Lung microvascular endothelial cell (primary cell): ENCODE measurements at regions not wholly inside any gene's neighbourhood (a gene's known extent, or its start where the extent isn't known, plus 50 kb on each side); places are given as distances from the start of the nearest gene placed in this dataset.

Experiments used
- DNase-seq, 2 donors: peaks; one replicate each; pipeline versions ENCODE4 v3.0.0 to v3.0.0-alpha.2; 2010; ENCODE audit warnings: low read depth in 2 of 2

- DNase-seq = no peak
Measured at GRCh38 chr10:61356354-61356753, 96.8 kb downstream of the TMEM26 start.

GRCh38 chr10:61355211-61355610 lies 98.0 kb downstream of the TMEM26 start:
- DNase-seq = no peak

DNA sequence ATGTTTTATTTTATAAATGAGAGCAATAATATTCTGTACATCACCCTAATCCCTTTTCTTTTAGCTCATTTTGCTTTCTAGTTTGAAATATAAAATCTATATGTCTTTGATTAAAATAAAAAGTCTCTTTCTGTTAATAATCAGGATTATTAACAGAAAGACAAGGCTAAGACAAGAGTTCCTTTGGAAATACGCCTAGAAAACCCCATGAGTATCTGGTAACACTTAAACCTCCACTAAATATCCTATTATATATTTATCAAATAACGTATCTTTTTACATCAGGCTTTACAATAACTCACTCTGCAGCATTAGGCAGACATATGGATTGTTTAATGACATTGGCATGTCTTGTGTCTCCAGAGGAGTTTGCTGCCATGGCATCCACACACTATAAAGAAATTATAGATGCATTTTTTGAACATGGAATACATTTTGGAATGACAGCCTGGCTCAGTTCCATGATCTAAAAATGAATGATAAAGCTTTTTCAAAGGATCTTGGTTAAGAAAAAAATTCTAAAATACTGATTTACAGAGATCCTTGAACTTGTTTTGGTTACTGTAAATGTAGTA lies 98.7 kb downstream of the TMEM26 start:
- no peak for DNase-seq

DNA sequence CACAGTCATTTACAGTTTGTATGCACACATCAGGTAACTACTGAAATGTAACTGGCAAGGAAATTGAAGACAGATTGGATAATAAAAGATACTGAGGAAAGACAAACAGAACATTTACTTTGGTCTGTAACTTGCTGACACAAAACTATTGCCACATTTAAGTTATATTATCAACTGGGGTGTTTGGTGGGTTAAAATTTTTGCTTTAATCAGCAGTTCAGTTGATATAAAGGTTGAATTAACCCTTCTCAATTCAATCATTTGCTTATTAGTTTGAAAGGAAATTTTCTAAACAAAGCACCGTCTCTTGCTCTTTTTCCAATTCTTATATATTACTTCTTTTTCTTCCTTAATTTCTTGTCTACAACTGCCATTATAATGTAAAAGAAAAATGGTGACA lies 102.4 kb downstream of the TMEM26 start:
- DNase-seq = no peak

DNA sequence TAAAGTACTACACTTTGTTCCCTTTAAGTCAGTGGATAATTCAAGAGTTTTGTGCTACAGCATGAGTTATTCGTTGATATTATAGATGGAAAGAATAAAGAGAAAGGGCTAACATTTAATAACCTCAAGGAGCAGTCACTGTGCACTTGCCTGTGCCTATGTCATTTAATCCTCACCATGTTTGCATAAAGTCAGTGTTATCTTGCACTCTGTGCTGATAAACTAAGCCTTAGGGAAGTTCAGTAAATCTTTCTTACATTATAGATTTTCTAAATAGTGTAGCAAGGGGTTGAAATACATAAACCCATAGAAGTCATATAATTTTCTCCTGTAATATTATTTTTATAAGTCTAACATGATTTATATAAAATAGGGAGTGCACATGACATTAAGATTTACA lies 103.1 kb downstream of the TMEM26 start:
- DNase-seq = no peak

DNA sequence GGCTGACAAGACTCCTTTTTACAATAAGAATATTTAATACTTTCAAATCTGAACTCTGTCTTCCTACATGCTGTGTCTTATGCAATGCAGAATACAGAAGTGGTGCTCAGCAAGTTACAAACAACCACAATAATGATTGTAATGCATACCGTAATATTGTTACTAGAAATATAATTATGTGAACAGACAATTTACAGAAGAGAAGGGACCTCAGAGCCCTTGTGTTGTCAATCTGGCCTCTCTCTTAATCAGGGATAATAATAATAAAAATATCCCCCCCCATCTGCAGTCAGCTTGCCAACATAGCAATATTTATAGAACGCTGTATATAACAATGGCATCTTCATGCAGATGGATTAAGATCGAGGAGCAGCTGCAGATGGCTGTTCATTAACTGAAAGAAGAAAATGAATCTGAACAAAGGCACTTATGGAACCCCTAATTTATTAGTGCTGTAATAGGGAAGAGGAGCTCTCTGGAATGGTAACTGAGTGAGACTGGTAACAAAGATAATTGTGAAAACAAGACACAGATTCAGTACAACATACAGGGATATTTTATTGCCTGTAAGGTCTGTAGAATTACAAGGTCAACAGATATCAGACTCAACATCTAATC lies 106.3 kb downstream of the TMEM26 start:
- no peak for DNase-seq

DNA sequence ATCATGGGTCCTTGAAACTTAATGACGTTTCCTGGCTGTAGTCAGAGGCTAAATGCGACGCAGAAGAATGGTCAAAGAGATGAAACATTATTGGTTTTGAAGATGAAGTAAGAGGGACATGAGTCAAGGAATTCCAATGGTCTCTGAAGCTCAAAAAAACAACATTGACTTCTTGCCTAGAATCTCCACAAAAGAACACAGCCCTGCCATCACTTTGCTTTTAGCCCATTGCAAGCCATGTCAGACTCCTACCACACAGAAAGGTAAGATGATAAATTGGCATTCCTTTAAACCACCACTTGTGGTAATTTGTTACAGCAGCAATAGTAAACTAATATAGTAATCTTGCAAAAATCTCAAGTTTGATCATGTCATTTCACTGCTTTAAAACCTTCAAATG lies 109.4 kb downstream of the TMEM26 start:
- no peak for DNase-seq

DNA sequence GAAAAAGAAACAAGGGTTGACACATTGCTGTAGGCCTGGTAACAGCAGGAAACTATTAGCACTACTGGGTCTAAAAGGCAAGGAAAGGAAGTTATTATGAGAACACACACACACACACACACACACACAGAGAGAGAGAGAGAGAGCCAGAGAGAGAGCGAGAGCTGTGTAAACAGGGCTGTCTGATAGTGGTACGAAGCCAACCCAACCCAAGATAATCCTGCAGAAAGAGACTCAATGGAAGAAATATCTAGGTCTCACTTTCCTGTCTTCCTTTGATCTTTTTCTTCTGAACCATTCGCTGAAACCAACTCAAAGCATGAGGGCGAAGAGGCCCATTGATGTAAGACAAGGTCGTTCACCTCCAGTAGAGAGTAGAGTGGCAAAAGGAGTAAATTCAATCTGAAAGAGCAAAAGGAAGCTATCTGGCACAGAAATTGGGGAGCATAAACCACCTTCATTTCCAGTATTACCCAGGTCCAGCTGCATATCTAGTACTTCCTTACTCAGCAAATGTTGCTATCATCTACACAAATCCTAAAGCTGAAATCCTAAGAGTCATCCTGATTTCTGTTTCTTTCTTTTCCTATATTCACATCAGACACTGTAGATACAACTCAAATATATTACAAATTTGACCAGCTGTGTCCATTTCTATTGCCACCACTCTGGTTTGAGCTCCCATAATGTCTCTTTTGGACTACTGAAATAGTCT lies 110.2 kb downstream of the TMEM26 start:
- no peak for DNase-seq

DNA sequence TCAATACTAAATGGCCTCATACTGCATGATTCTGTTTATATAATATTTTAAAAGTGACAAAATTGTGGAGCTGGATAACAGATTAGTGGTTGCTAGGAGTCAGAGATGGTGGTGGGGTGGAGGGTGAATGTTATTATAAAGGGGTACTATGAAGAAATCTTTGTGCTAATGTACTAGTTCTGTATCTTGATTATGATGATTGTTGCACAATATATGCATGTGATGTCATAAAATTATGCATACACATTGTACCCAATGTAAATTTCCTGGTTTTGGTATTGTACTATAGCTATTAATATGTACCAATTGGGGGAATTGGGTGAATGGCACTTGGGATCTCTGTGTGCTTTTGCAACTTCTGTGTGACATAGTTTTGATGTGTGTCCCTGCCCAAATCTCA lies 112.2 kb downstream of the TMEM26 start:
- DNase-seq = no peak

- DNase-seq = no peak
Measured at GRCh38 chr10:61338146-61338545, 115.0 kb downstream of the TMEM26 start.

- DNase-seq = no peak
Measured at GRCh38 chr10:61337741-61338140, 115.4 kb downstream of the TMEM26 start.

- no peak for DNase-seq
Measured at GRCh38 chr10:61336831-61337230, 116.3 kb downstream of the TMEM26 start.

GRCh38 chr10:61335359-61335758 lies 117.8 kb downstream of the TMEM26 start:
- no peak for DNase-seq

DNA sequence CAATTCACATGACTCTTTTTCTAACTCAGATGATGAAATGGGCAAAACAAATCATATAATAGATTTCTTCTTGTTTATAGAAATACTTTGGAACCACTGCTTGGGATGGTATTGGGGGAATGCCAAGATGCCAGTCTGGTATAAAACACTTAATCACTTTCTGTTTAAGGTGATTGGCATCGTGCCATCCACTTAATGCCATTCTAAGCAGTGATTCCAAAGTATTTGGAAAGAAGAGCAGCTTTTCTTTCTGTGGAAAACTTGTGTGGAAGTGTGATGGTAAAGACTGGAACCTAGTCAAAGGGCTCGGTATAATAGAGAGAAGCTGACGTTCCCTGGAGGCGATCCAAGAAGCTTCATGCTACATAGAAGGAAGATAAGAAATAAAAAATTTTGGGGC lies 120.6 kb downstream of the TMEM26 start:
- DNase-seq = no peak

DNA sequence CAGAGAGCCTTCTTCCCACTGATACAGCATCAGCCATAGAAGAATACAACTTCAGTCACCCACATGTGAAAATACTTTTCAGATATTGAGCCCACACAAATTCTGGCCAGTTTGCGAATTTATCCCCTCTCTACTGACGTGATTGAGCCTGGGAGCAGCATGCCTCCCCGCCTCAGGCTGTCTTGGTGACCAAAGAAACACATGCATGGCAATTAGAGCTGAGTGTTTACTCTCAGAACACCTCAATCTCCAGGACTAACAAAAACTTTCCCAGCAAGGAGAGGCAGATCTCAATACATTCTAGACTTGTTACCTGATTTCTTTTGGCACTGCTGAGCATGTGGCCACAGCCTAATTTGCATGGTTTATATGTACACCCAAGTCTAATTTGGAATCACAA lies 122.5 kb downstream of the TMEM26 start:
- DNase-seq = no peak

DNA sequence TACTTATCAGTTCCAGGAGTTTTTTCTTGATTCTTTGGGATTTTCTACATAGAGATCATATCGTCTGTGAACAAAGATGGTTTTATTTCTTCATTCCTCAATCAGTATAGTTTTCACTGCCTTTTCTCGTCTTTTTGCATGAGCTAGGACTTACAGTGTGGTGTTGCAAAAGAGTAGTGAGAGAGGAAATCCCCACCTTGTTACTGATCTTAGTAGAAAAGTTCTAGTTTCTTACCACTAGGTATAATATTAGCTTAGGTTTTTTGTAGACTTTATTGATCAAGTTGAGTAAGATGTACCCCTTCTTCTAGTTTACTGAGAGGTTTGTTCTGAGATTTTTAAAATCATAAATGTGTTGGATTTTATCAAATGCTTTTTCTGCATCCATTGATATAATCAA lies 123.3 kb downstream of the TMEM26 start:
- DNase-seq = no peak

GRCh38 chr10:61325223-61325960 lies 127.8 kb downstream of the TMEM26 start:
- no peak for DNase-seq

- no peak for DNase-seq
Measured at GRCh38 chr10:61323726-61324125, 129.5 kb downstream of the TMEM26 start.

- no peak for DNase-seq
Measured at GRCh38 chr10:61321041-61321857, 131.9 kb downstream of the TMEM26 start.

DNA sequence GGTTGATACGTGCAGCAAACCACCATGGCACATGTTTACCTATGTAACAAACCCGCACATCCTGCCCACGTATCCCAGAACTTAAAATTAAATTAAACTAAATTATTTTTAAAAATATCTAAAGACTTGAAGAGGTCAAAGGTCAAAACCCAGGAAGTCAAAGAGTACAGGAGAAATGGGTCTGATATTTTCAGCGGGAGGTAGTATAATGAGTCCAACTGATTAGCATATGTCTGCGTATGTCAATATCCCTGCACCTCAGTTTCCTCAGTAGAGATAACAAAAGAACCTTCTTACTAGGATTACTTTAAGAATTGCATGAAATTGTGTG lies 133.0 kb downstream of the TMEM26 start:
- no peak for DNase-seq

DNA sequence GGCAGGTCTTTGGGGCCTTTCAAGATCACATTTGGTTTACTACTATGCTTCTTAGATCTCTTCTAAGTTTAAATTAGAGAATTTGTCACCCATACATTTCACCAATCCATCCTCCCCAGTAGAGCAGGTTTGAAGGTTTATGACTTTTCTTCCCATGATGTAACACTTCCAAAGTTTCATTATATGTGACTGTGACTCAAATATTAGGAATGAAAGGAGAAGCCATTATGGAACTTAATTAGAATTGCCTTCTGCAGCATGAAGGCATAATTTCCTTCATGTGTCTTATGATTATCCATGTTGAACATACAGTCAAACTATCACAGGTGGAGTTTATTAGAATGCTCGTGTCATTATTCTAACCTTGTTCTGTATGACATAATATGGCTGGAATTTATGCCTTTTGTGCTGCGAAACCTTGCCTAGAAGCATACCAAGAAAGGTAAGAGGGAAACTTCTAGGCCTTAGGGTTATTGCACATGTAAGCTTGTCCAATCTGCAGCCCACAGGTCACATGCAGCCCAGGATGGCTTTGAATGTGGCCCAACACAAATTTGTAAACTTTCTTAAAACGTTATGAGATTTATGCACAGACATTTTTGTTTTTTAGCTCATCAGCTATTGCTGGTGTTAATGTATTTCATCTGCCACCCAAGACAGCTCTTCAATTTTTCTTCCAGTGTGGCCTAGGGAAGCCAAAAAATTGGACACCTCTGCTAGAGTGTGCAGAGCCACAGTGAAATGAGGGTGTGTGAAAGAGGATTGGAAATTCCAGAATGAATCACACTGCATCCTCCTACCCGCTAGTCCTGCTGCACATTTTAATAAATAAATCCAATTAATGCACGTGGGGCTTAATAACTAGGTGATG lies 133.6 kb downstream of the TMEM26 start:
- no peak for DNase-seq
